ENCODE measurements at regions not wholly inside any gene's neighbourhood (a gene's known extent, or its start where the extent isn't known, plus 50 kb on each side); places are given as distances from the start of the nearest gene placed in this dataset.

- H2BK120ac ChIP-seq (ENCODE audit: low read depth, low read length) = no peak overlapping the region
- H3K9ac ChIP-seq (ENCODE audit: low read depth, low read length, poor library complexity) = no peak overlapping the region
- no peak overlapping the region for H3K18ac ChIP-seq (ENCODE audit: low read length)
- H3K79me1 ChIP-seq (ENCODE audit: low read depth, low read length) = no peaks in the 10 kb centered on the region
- no peak overlapping the region for H4K91ac ChIP-seq (ENCODE audit: low read depth, low read length, poor library complexity)
- H3K36me3 ChIP-seq (replicated peaks in 1 of 2; ENCODE audit: control insufficient read depth in 2 of 2, insufficient read depth in 2 of 2, low read length in 2 of 2) = no peaks in the 10 kb centered on the region
- H3K4me2 ChIP-seq (ENCODE audit: insufficient read depth, low read length, poor library complexity, severe bottlenecking) = no peak overlapping the region
- H2AK5ac ChIP-seq (ENCODE audit: low read depth, low read length) = no peak overlapping the region
- H2AFZ ChIP-seq (ENCODE audit: low read length) = peak overlapping the region; percentile 59
- no peak overlapping the region for H3K23ac ChIP-seq (ENCODE audit: low read depth, low read length, poor library complexity)
- no CpG with 5 or more reads among the region's 6 CpGs for WGBS, 2 donors (ENCODE audit: extremely low coverage in 2 of 2, insufficient read length in 2 of 2, insufficient replicate concordance in 1 of 2)
- H2BK15ac ChIP-seq (ENCODE audit: low read length) = no peak overlapping the region
- H3K4me1 ChIP-seq (ENCODE audit: control insufficient read depth in 2 of 2, insufficient read depth in 1 of 2, low read depth in 1 of 2, low read length in 2 of 2) = peaks cover 0 to 5% of the 10 kb centered on the region in 2 donors
- no peak overlapping the region for H3K14ac ChIP-seq (ENCODE audit: low read length)
- no peak overlapping the region for H3K4ac ChIP-seq (ENCODE audit: low read length)
- H3K4me3 ChIP-seq (ENCODE audit: low read length in 2 of 2) = no peak overlapping the region
- no peaks in the 10 kb centered on the region for H3K9me3 ChIP-seq (replicated peaks in 1 of 2; ENCODE audit: control insufficient read depth in 2 of 2, insufficient read depth in 1 of 2, low read depth in 1 of 2, low read length in 2 of 2)
- H3K27me3 ChIP-seq (ENCODE audit: control insufficient read depth in 3 of 3, insufficient read depth in 3 of 3, low read depth in 1 of 3, low read length in 3 of 3) = no peaks in the 10 kb centered on the region
- H3K27ac ChIP-seq (replicated peaks; ENCODE audit: low read length) = no peak overlapping the region
- H2BK12ac ChIP-seq (ENCODE audit: low read length) = no peak overlapping the region
- H4K8ac ChIP-seq (ENCODE audit: low read depth, low read length) = no peak overlapping the region
- DNase-seq (ENCODE audit: low spot score) = peak; percentile 8
- H2BK5ac ChIP-seq (ENCODE audit: low read length) = no peak overlapping the region
These were observed 246.8 kb downstream of the TMEM182 start for GRCh38 chr2:103008586-103008985.

GRCh38 chr2:103009871-103010270, 248.0 kb downstream of the TMEM182 start:
- Histone ChIP-seq H2AFZ (ENCODE audit: low read length) (peak overlapping the region; percentile 46), H3K27me3 (ENCODE audit: control insufficient read depth in 3 of 3, insufficient read depth in 3 of 3, low read depth in 1 of 3, low read length in 3 of 3) (no peaks in the 10 kb centered on the region), H2BK12ac (ENCODE audit: low read length) (no peak overlapping the region), H3K23ac (ENCODE audit: low read depth, low read length, poor library complexity) (no peak overlapping the region), H2BK15ac (ENCODE audit: low read length) (no peak overlapping the region), H3K9ac (ENCODE audit: low read depth, low read length, poor library complexity) (no peak overlapping the region), H3K18ac (ENCODE audit: low read length) (no peak overlapping the region), H3K27ac (replicated peaks; ENCODE audit: low read length) (no peak overlapping the region), H2AK5ac (ENCODE audit: low read depth, low read length) (no peak overlapping the region), H3K4me3 (ENCODE audit: low read length in 2 of 2) (no peak overlapping the region), H3K36me3 (replicated peaks in 1 of 2; ENCODE audit: control insufficient read depth in 2 of 2, insufficient read depth in 2 of 2, low read length in 2 of 2) (no peaks in the 10 kb centered on the region), H2BK5ac (ENCODE audit: low read length) (no peak overlapping the region), H4K91ac (ENCODE audit: low read depth, low read length, poor library complexity) (no peak overlapping the region), H2BK120ac (ENCODE audit: low read depth, low read length) (no peak overlapping the region), H3K79me1 (ENCODE audit: low read depth, low read length) (no peaks in the 10 kb centered on the region), H3K14ac (ENCODE audit: low read length) (no peak overlapping the region), H4K8ac (ENCODE audit: low read depth, low read length) (no peak overlapping the region), H3K4me1 (ENCODE audit: control insufficient read depth in 2 of 2, insufficient read depth in 1 of 2, low read depth in 1 of 2, low read length in 2 of 2) (peaks cover 0 to 5% of the 10 kb centered on the region in 2 donors), H3K4me2 (ENCODE audit: insufficient read depth, low read length, poor library complexity, severe bottlenecking) (no peak overlapping the region), H3K9me3 (replicated peaks in 1 of 2; ENCODE audit: control insufficient read depth in 2 of 2, insufficient read depth in 1 of 2, low read depth in 1 of 2, low read length in 2 of 2) (no peaks in the 10 kb centered on the region), H3K4ac (ENCODE audit: low read length) (no peak overlapping the region)
- DNase-seq (ENCODE audit: low spot score) = no peak
- no CpG with 5 or more reads among the region's 5 CpGs for WGBS, 2 donors (ENCODE audit: extremely low coverage in 2 of 2, insufficient read length in 2 of 2, insufficient replicate concordance in 1 of 2)

GRCh38 chr2:103010306-103010705, 248.5 kb downstream of the TMEM182 start:
- Histone ChIP-seq H3K27me3 (ENCODE audit: control insufficient read depth in 3 of 3, insufficient read depth in 3 of 3, low read depth in 1 of 3, low read length in 3 of 3) (no peaks in the 10 kb centered on the region), H3K14ac (ENCODE audit: low read length) (no peak overlapping the region), H4K8ac (ENCODE audit: low read depth, low read length) (no peak overlapping the region), H2BK120ac (ENCODE audit: low read depth, low read length) (no peak overlapping the region), H3K9ac (ENCODE audit: low read depth, low read length, poor library complexity) (no peak overlapping the region), H2BK12ac (ENCODE audit: low read length) (no peak overlapping the region), H3K4me3 (ENCODE audit: low read length in 2 of 2) (no peak overlapping the region), H3K79me1 (ENCODE audit: low read depth, low read length) (no peaks in the 10 kb centered on the region), H2AFZ (ENCODE audit: low read length) (no peak overlapping the region), H3K9me3 (replicated peaks in 1 of 2; ENCODE audit: control insufficient read depth in 2 of 2, insufficient read depth in 1 of 2, low read depth in 1 of 2, low read length in 2 of 2) (no peaks in the 10 kb centered on the region), H2BK5ac (ENCODE audit: low read length) (no peak overlapping the region), H2AK5ac (ENCODE audit: low read depth, low read length) (no peak overlapping the region), H2BK15ac (ENCODE audit: low read length) (no peak overlapping the region), H3K36me3 (replicated peaks in 1 of 2; ENCODE audit: control insufficient read depth in 2 of 2, insufficient read depth in 2 of 2, low read length in 2 of 2) (no peaks in the 10 kb centered on the region), H3K27ac (replicated peaks; ENCODE audit: low read length) (no peak overlapping the region), H3K4me1 (ENCODE audit: control insufficient read depth in 2 of 2, insufficient read depth in 1 of 2, low read depth in 1 of 2, low read length in 2 of 2) (peaks cover 0 to 5% of the 10 kb centered on the region in 2 donors), H3K23ac (ENCODE audit: low read depth, low read length, poor library complexity) (no peak overlapping the region), H4K91ac (ENCODE audit: low read depth, low read length, poor library complexity) (no peak overlapping the region), H3K4me2 (ENCODE audit: insufficient read depth, low read length, poor library complexity, severe bottlenecking) (no peak overlapping the region), H3K4ac (ENCODE audit: low read length) (no peak overlapping the region), H3K18ac (ENCODE audit: low read length) (no peak overlapping the region)
- WGBS, 2 donors (ENCODE audit: extremely low coverage in 2 of 2, insufficient read length in 2 of 2, insufficient replicate concordance in 1 of 2) = no CpG with 5 or more reads among the region's 6 CpGs
- no peak for DNase-seq (ENCODE audit: low spot score)

DNA sequence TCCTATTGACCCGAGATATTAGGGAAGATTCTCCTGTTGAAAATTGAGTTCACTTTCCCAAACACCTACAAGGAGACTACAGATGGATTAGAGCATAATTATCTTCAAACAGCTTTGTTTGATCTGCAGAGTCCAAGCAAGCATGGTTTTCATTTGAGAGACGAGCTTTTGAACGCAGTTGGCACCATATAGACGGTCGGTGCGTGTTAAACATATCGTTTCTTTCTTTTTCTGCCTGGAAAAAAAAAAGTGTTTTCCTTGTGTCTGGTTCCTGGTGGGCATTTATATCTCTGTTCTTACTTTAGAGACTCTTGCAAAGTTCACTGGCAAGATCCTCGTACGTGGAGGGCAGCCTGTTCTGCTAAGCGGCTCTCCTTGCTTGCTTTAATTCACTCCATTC, 248.9 kb downstream of the TMEM182 start:
- H3K9ac ChIP-seq (ENCODE audit: low read depth, low read length, poor library complexity) = no peak overlapping the region
- no peak overlapping the region for H2BK5ac ChIP-seq (ENCODE audit: low read length)
- H3K79me1 ChIP-seq (ENCODE audit: low read depth, low read length) = no peaks in the 10 kb centered on the region
- no CpG with 5 or more reads among the region's 10 CpGs for WGBS, 2 donors (ENCODE audit: extremely low coverage in 2 of 2, insufficient read length in 2 of 2, insufficient replicate concordance in 1 of 2)
- no peaks in the 10 kb centered on the region for H3K27me3 ChIP-seq (ENCODE audit: control insufficient read depth in 3 of 3, insufficient read depth in 3 of 3, low read depth in 1 of 3, low read length in 3 of 3)
- H3K36me3 ChIP-seq (replicated peaks in 1 of 2; ENCODE audit: control insufficient read depth in 2 of 2, insufficient read depth in 2 of 2, low read length in 2 of 2) = no peaks in the 10 kb centered on the region
- H3K4me3 ChIP-seq (ENCODE audit: low read length in 2 of 2) = no peak overlapping the region
- no peak overlapping the region for H2BK120ac ChIP-seq (ENCODE audit: low read depth, low read length)
- H3K23ac ChIP-seq (ENCODE audit: low read depth, low read length, poor library complexity) = no peak overlapping the region
- no peak for DNase-seq (ENCODE audit: low spot score)
- H2BK12ac ChIP-seq (ENCODE audit: low read length) = no peak overlapping the region
- no peak overlapping the region for H3K4ac ChIP-seq (ENCODE audit: low read length)
- H2AK5ac ChIP-seq (ENCODE audit: low read depth, low read length) = no peak overlapping the region
- H3K27ac ChIP-seq (replicated peaks; ENCODE audit: low read length) = no peak overlapping the region
- H4K8ac ChIP-seq (ENCODE audit: low read depth, low read length) = no peak overlapping the region
- H3K4me1 ChIP-seq (ENCODE audit: control insufficient read depth in 2 of 2, insufficient read depth in 1 of 2, low read depth in 1 of 2, low read length in 2 of 2) = peaks cover 0 to 5% of the 10 kb centered on the region in 2 donors
- H2BK15ac ChIP-seq (ENCODE audit: low read length) = no peak overlapping the region
- no peak overlapping the region for H3K18ac ChIP-seq (ENCODE audit: low read length)
- H3K14ac ChIP-seq (ENCODE audit: low read length) = no peak overlapping the region
- H2AFZ ChIP-seq (ENCODE audit: low read length) = no peak overlapping the region
- H3K9me3 ChIP-seq (replicated peaks in 1 of 2; ENCODE audit: control insufficient read depth in 2 of 2, insufficient read depth in 1 of 2, low read depth in 1 of 2, low read length in 2 of 2) = no peaks in the 10 kb centered on the region
- H3K4me2 ChIP-seq (ENCODE audit: insufficient read depth, low read length, poor library complexity, severe bottlenecking) = no peak overlapping the region
- H4K91ac ChIP-seq (ENCODE audit: low read depth, low read length, poor library complexity) = no peak overlapping the region

Measured in neuronal stem cell (in vitro differentiated cells).